Stimulated activated naive CD8-positive, alpha-beta T cell treated with anti-CD3 and anti-CD28 coated beads, Interleukin-15, Interleukin-2, amounts not matched to agents 100 U/mL and 50 U/mL, for 24 hours (primary cell): ENCODE measurements at regions not wholly inside any gene's neighbourhood (a gene's known extent, or its start where the extent isn't known, plus 50 kb on each side); places are given as distances from the start of the nearest gene placed in this dataset.

Experiments
- ATAC-seq: fragments of 150-1000 bp; cut with Tn5 transposase; one replicate; pipeline ENCODE4 v1.10.0; 2021
- DNase-seq: peaks from one replicate; pipeline ENCODE4 v3.0.0; 2021

DNA sequence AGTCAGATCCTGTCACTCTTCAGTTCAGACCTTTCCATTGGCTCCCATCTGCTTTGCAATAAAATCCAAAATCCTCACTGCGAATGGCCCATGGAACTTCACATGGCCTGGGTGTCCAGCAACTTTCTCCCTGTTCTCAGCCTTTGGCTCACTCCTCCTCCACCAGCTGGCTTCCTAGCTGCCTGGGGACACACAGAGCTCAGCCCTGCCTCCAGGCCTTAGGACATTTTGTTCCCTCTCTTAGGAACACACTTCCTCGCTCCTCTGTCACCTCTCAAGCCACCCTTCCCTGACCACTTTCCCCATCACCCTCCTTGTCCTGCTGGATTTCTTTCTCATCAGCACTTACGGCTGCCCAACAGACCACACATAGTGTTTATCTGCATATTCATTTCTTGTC, 419.6 kb downstream of the MED13L start:
- no peak for ATAC-seq
- no peak for DNase-seq

- DNase-seq (no peak), ATAC-seq (no peak)
These were observed 420.2 kb downstream of the MED13L start for GRCh38 chr12:115857160-115857920.

GRCh38 chr12:115852054-115852453, 425.4 kb downstream of the MED13L start:
- no peak for ATAC-seq
- no peak for DNase-seq

DNA sequence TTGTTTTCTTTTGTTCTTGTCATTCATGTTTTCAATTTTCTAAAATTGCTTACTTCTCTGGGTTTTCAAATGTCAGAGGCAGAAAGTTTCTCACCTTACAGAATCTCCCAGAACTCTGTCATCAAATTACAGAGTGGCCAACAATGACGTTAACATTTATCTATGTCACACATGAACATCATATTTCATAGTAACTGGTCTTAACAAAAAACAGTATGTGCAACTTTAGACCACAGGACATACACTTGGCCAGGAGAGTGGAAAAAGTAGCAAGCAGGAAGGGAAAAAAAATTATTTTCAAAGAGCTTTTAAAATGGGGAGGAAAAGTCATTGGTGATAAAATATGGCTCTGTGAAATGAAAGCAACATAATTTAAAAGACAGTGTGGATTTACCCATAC, 426.5 kb downstream of the MED13L start:
- ATAC-seq: no peak

DNA sequence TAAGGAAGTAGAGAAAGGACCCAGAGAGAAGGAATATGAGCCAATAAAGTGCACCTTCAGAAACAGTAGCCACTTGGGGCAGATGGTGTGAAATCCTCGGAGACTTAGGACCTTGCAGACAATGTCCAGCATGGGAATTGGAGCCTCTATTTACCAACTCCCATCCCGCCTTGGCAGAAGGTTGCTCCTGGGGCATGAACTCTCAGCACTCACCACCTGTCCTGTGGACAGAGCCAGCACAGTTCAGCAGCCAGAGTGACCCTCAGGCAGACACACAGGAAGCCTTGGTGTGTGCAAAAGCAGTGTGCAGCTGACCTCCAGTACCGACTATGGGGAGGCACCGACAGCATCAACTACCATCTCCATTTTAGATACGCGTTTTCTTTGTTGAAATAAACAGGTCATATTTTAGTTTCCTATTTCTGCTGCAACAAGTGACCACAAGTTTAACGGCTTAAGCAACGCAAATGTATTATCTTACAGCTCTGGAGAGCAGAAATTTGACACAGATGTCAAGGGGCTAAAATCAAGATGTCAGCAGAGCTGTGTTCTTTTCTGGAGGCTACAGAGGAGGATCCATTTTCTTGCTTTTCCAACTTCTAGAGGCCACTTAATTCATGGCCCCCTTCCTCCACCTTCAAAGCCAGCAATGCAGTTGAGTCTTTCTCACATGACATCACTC, 428.1 kb downstream of the MED13L start:
- ATAC-seq: no peak
- DNase-seq: no peak

More for the DNA sequence above, 426.5 kb downstream of the MED13L start:
- DNase-seq: no peak

DNA sequence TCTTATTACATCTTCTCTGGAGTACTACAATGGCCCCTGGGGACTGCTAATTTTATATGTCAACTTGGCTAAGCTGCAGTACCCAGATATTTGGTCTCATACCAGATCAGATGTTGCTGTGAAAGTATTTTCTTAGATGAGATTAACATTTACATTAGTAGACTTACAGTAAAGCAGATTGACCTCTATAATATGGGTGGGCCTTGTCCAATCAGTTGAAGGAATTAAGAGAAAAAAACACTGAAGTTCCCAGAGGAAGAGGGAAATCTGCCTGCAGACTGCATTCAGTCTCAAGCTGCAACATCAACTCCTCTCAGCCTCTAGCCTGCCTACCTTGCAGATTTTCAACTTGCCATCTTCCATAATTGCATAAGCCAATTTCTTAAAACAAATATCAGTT, 430.1 kb downstream of the MED13L start:
- ATAC-seq: no peak

DNA sequence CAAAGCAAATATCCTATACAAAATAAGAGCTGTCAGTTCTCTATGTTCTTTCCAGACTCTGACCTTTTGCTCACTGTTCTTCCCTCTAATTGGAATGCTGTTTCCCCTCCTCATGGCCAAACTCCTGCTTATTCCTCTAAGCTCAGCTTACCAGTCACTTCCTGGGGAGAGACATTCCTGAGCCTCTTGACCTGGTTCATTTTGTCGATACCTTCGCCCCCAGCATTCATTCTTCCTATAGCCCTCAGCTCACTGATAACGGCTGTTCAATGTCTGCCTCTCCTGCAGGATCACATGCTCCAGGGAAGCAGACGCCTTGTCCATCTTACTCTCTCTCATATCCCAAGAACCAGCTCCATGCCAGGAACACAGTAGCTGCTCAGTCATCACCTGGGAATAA, 431.0 kb downstream of the MED13L start:
- no peak for DNase-seq
- ATAC-seq: no peak

More for the DNA sequence above, 430.1 kb downstream of the MED13L start:
- no peak for DNase-seq

DNA sequence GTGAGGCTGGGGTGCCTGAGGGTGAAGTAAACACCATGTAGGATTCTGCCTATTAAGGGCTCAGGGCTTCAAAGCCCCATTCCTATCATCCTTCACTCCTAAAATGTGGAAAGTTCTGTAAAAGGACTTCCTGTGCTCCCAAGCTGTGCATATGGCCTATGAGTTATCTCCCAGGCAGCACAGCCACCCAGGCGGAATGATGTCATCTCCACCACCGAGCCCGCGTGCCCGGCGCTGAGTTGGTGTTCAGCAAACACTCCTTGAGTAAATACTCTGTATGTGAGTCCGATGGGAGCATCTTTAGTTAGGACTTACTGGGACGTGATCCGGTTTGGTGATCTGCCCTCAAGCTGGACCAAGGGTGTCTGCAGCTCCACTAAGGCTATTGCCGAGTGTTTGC, 437.3 kb downstream of the MED13L start:
- ATAC-seq: no peak
- no peak for DNase-seq

GRCh38 chr12:115838952-115839351, 438.5 kb downstream of the MED13L start:
- no peak for ATAC-seq
- no peak for DNase-seq

- ATAC-seq (no peak), DNase-seq (no peak)
These were observed 440.3 kb downstream of the MED13L start for GRCh38 chr12:115837220-115837619.

DNA sequence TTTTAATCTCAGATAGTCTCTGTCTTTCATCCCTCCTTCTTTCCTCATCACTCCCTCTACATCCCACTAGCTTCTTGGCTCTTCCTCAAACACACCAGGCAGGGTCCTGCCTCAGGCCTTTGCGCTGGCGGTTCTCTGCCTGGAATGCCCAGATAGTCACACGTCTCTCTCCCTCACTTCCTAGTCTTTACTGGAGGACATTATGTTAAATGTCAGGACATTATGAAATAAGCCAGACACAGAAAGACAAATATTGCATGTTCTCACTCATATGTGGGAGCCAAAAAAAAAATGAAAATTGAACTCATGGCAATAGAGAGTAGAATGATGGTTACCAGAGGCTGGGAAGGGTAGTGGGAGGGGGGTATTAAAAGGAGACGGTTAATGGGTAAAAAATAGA, 442.0 kb downstream of the MED13L start:
- ATAC-seq: no peak
- no peak for DNase-seq

- DNase-seq: no peak
- no peak for ATAC-seq
These were observed 443.8 kb downstream of the MED13L start for GRCh38 chr12:115833704-115834103.

GRCh38 chr12:115830633-115831032, 446.9 kb downstream of the MED13L start:
- DNase-seq (no peak), ATAC-seq (no peak)

- ATAC-seq (no peak), DNase-seq (no peak)
These were observed 447.4 kb downstream of the MED13L start for GRCh38 chr12:115830070-115830469.

DNA sequence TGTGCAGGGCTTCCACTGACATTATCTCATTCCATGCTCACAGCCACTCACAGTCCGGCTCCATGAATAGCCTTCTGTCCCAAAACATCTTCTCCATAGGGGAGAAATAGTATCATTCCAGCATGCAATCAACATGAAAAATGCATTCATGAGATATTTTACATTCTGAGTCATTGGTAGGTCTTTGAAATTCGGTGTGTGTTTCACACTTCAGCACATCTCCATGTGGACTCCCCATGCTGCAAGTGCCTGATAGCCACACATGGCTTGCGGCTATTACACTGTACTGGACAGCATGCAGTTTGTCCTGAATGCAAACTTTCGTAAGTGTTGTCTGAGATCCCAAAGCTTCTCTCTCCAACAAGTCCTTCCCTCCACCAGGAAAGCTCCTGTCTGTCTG, 449.3 kb downstream of the MED13L start:
- DNase-seq (no peak), ATAC-seq (no peak)

DNA sequence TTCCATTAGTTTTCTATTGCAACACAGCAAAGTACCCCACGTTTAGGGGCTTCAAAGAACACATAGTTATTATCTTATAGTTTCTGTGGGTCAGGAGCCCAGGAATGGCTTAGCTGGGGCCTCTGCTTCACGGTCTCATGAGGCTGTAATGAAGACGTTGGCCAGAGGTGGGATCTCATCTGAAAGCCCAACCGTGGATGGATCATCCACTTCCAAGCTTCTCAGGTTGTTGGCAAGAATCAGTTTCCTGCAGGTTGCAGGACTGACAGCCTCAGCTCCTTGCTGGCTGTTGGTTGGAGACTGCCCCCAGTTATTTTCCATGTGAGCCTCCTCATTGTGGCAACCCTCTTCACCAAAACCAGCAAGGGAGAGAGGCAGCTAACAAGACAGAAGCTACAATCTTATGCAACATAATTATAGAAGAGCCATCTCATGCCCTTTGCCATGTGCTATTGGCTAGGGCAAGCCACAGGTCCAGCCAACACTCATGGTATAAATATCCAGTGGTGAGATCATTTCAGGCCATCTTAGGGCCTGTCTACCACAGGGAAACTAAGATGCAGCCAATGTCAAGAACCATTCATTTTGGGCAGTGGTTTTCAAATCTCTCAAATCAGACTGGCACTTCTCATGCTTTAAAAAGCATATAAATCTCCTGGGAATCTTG, 452.4 kb downstream of the MED13L start:
- DNase-seq: no peak

GRCh38 chr12:115823635-115824034, 453.9 kb downstream of the MED13L start:
- ATAC-seq: no peak

More for the DNA sequence above, 452.4 kb downstream of the MED13L start:
- ATAC-seq: no peak

DNA sequence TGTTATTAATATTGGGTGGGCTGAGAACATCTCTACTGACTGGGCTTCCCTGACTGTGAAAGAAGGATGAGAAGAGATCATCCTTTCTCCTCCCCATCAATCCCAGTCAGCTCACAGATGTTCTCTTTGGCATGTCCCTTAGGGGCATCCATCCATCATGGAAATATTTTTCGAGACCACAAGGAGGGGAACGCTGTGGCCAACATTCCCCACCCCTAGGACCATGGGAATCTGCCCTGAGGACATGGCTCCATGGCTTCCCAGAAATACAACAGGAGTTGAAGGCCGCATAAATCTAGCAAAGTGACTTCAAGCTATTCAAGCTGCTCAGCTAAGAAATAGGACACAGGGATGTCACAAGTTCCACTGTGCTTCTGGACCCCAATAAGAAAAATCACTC, 456.8 kb downstream of the MED13L start:
- DNase-seq (no peak), ATAC-seq (no peak)

More at GRCh38 chr12:115823635-115824034, 453.9 kb downstream of the MED13L start:
- no peak for DNase-seq

DNA sequence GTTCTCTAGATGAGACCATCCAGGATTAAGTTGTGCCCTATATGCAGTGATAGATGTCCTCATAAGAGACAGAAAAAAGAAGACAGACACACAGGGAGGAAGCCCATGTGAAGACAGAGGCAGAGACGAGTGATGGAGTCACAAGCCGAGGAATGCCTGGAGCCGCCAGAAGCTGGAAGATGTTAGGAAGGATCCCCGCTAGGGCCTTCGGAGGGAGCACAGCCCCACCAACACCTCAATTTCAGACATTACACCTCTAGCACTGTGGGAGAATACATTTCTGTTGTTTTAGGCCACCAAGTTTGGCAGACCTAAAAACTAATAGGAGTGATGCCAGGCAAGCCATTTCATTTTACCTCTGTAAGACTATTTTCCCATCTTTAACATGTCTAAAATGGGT, 458.5 kb downstream of the MED13L start:
- no peak for ATAC-seq
- DNase-seq: no peak

- DNase-seq (no peak), ATAC-seq (no peak)
These were observed 460.1 kb downstream of the MED13L start for GRCh38 chr12:115817389-115817788.

GRCh38 chr12:115815924-115816323, 461.6 kb downstream of the MED13L start:
- DNase-seq (no peak), ATAC-seq (no peak)

GRCh38 chr12:115813256-115813655, 464.2 kb downstream of the MED13L start:
- ATAC-seq (no peak), DNase-seq (no peak)

DNA sequence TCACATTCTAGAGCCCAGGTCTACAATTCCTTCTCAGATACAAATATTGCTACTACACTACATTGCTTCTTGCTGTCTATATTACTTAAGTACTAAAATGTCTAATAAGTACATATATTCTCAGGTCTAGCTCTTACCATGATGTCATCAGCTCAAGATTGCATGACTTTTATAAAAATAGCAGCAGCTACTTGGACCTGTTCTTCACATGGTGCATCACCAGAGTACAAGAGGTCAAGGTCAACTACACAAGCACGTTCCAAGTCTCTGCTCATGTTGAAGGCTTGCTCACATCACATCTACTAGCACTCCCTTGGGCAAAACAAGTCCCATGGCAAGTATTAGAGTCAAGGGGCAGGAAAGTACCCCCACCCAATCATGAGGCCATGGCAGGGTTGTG, 465.6 kb downstream of the MED13L start:
- DNase-seq (no peak), ATAC-seq (no peak)
